HG02943 (cell line): ENCODE measurements at regions not wholly inside any gene's neighbourhood (a gene's known extent, or its start where the extent isn't known, plus 50 kb on each side); places are given as distances from the start of the nearest gene placed in this dataset.

ENCODE experiments used
- ATAC-seq: cut with Tn5 transposase; IDR thresholded peaks from one replicate; pipeline ENCODE4 v1.9.1; 2021; ENCODE audit warnings: mild to moderate bottlenecking, low read depth, moderate library complexity; ENCODE audit not compliant: unreplicated experiment

- no peak for ATAC-seq
Observed at GRCh38 chr7:136807598-136807997, 60.9 kb upstream of the CHRM2 start.

- no peak for ATAC-seq
Observed at GRCh38 chr7:136803028-136803427, 65.4 kb upstream of the CHRM2 start.

DNA sequence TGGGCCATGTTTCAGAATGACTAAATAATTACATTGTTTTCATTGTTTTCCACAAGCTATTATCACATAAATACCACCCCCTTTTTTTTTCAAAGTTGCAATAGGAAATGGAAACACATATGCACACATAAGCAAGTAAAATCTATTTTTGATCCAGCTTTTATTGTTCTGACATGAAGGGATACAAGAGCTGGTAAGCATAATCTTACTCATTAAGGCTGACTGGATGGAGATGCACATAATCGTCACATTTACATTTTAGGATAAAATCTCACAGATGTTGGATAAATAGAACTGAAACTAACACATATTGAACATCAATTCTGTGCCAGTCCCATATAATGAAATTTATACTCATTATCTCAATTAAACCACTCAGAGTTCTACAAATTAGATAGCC is 84.5 kb upstream of the CHRM2 start:
- ATAC-seq = no peak

DNA sequence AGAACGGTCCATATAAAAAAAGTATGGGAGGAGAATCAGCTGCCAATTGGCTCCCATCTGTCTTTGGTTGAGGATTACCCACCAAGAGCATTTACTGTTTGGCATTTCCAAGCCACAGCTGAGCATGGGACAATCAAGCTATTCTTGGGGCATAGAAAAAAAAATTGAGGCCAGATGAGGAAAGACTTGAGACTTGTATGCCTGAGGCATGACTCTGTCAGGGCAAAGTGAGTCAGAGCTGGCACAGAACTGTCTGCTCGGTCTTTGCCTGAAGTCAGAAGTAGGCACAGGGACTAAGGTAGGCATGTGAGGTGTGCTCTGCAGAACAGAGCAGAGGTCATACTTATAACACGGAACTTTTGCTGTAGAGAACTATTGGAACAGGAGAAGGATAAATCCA is 126.5 kb upstream of the CHRM2 start:
- no peak for ATAC-seq

- ATAC-seq = no peak
Observed at GRCh38 chr7:136728945-136729344, 139.5 kb upstream of the CHRM2 start.

DNA sequence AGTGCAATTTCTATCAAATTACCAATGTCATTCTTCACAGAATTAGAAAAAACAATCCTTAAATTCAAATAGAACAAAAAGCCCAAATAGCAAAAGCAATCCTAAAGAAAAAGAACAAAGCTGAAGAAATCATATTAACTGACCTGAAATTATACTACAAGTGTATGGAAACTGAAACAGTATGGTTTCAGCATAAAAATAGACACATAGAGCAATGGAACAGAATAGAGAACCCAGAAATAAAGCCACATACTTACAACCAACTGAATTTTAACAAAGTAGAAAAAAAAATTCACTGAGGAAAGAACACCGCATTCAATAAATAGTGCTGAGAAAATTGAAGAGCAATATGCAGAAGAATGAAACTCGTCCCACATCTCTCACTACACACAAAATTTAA is 142.0 kb upstream of the CHRM2 start:
- ATAC-seq = no peak

DNA sequence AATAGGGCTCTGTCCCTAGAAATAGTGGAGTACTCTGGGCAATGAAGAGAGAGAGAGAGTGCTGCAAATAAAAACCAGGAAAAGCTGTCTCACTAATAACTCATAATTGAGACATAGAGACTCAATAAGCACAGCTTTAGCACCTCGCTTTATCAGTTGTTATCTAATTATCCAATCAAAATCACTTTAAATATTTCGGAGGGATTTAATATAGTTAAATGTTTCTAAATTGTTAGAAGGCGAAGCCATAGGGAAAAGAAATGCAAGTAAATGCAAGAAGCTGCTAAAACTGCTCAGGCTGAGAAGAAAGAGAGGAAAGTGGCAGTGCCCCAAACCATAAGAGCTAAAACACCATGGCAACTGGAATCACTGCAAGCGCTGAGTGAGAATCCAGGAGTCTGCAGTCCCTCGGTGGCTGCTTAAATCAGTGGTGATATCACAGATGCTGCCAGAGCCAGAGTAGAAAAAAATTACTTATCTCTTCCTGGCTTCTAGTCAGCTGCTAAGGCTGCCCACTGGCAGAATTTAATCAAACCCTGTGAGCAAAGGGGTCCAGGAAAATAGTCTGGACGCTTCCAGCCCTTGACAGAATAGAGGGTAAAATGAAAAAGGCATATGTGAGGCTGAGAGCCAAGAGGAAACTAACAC is 150.4 kb upstream of the CHRM2 start:
- no peak for ATAC-seq

DNA sequence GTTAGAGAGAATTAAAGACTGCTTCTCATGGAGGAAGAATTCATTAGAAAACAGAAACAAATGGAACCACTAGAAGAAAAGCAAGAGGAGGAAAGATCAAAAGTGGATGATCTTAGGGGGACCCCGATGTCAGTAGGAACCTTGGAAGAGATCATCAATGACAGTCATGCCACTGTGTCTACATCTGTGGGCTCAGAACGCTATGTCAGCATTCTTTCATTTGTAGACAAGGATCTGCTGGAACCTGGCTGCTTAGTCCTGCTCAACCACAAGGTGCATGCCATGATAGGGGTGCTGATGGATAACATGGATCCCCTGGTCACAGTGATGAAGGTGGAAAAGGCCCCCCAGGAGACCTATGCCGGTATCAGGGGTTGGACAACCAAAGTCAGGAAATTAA is 154.4 kb upstream of the CHRM2 start:
- no peak for ATAC-seq

DNA sequence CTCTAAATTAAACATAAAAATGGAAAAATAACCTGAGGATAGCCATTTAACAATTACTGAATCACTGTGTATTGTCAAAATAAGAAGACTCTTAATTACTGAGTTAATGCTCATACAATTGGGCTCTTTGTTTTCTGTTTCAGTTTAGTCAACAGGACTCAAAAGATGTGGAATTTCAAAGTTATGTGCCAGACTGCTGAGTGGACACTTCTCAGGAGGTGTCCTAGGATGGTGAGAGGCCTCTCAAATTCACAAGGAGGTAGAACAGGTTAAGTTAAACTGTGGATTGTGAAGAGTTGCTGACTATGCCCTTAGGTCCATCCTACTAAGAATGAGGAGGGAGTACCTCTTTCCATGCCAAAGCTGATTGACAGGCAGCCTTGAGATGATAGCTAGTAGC is 157.7 kb upstream of the CHRM2 start:
- no peak for ATAC-seq

- ATAC-seq = no peak
Observed at GRCh38 chr7:136709876-136710275, 158.6 kb upstream of the CHRM2 start.

GRCh38 chr7:136702913-136703312 is 165.5 kb upstream of the CHRM2 start:
- ATAC-seq = no peak

GRCh38 chr7:136698977-136699376 is 169.5 kb upstream of the CHRM2 start:
- no peak for ATAC-seq

GRCh38 chr7:136698231-136698630 is 170.2 kb upstream of the CHRM2 start:
- ATAC-seq = no peak

DNA sequence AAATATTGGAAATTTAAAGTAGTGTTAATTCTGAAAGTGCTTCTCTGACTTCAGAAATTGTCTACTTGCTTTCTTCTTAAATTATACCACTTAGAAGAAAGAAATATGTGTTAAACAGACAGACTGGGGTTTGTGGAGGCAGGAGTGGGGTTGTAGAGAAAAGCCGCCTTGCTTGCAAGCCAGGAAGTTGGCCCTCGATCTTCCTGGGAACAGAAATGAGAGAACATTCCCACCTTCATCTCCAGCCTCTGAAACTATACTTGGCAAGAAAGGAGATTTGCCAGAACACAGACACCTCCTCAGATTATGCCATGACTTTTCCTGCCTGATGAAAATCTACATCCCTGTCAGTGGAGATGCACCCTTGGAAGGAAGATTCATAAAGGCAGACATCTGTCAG is 171.2 kb upstream of the CHRM2 start:
- ATAC-seq = no peak

GRCh38 chr7:136693166-136694119 is 175.0 kb upstream of the CHRM2 start:
- ATAC-seq = no peak

GRCh38 chr7:136692221-136692620 is 176.2 kb upstream of the CHRM2 start:
- no peak for ATAC-seq

- no peak for ATAC-seq
Observed at GRCh38 chr7:136688601-136689000, 179.9 kb upstream of the CHRM2 start.

- ATAC-seq = no peak
Observed at GRCh38 chr7:136687693-136688322, 180.6 kb upstream of the CHRM2 start.

- no peak for ATAC-seq
Observed at GRCh38 chr7:136685501-136686173, 182.8 kb upstream of the CHRM2 start.

- ATAC-seq = no peak
Observed at GRCh38 chr7:136677471-136678365, 190.7 kb upstream of the CHRM2 start.
